ENCODE measurements at regions not wholly inside any gene's neighbourhood (a gene's known extent, or its start where the extent isn't known, plus 50 kb on each side); places are given as distances from the start of the nearest gene placed in this dataset.

DNA sequence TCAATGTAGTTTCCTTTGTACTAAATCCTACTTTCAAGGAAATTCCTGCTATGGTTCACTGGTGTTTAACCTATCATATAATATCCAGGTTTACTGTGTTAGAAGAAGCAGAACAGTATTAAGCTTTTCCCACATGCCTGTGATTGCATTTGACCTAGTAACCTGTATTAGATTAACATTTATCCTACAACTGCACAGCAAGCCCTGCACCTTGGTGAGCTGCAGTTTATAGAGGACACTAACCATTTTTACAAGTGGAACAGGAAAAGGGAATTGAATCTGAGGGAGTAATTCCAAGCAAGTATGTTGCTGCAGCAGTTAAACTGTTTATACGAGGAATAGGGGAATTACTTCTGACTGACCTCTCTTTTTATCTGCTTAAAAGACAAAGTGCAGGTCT lies 328.6 kb downstream of the ETAA1 start:
- FAIRE-seq (no peak), DNase-seq (ENCODE audit: low read depth, low spot score) (no peak)
- Histone ChIP-seq H3K79me2 (ENCODE audit: control insufficient read depth, insufficient read depth, low read length) (no peaks in the 10 kb centered on the region), H3K36me3 (ENCODE audit: control insufficient read depth in 2 of 2, extremely low read depth in 1 of 2, insufficient read depth in 2 of 2, low read length in 2 of 2) (no peaks in the 10 kb centered on the region), H3K9ac (replicated peaks; ENCODE audit: extremely low read depth, insufficient read depth, low read length) (no peak overlapping the region), H4K20me1 (replicated peaks; ENCODE audit: control insufficient read depth, extremely low read depth, insufficient read depth, low read length) (no peaks in the 10 kb centered on the region), H3K9me1 (replicated peaks; ENCODE audit: control insufficient read depth, extremely low read depth, insufficient read depth, low read length) (no peaks in the 10 kb centered on the region), H2AFZ (ENCODE audit: low read depth, low read length) (no peak overlapping the region), H3K27me3 (ENCODE audit: control insufficient read depth in 2 of 2, insufficient read depth in 2 of 2, low read length in 2 of 2) (no peaks in the 10 kb centered on the region), H3K4me3 (replicated peaks in 1 of 3; ENCODE audit: insufficient read depth in 1 of 3, low read depth in 1 of 3, low read length in 3 of 3) (no peak overlapping the region), H3K27ac (ENCODE audit: insufficient read depth, low read depth, low read length) (no peak overlapping the region), H3K4me1 (ENCODE audit: control insufficient read depth, extremely low read depth, insufficient read depth, low read length) (no peaks in the 10 kb centered on the region), H3K9me3 (replicated peaks; ENCODE audit: control insufficient read depth, insufficient read depth, low read length) (no peaks in the 10 kb centered on the region), H3K4me2 (ENCODE audit: insufficient read depth, low read length) (no peak overlapping the region)
- dilution Hi-C loops (cut with MboI; ENCODE audit: extremely low pct_ligation_motif_present, low sequenced_read_pairs) (no loop called here), intact Hi-C loops (cut with micrococcal nuclease) (no loop called here)
- TF ChIP-seq, protein P1, sequence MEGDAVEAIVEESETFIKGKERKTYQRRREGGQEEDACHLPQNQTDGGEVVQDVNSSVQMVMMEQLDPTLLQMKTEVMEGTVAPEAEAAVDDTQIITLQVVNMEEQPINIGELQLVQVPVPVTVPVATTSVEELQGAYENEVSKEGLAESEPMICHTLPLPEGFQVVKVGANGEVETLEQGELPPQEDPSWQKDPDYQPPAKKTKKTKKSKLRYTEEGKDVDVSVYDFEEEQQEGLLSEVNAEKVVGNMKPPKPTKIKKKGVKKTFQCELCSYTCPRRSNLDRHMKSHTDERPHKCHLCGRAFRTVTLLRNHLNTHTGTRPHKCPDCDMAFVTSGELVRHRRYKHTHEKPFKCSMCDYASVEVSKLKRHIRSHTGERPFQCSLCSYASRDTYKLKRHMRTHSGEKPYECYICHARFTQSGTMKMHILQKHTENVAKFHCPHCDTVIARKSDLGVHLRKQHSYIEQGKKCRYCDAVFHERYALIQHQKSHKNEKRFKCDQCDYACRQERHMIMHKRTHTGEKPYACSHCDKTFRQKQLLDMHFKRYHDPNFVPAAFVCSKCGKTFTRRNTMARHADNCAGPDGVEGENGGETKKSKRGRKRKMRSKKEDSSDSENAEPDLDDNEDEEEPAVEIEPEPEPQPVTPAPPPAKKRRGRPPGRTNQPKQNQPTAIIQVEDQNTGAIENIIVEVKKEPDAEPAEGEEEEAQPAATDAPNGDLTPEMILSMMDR (IDR thresholded peaks at IDR 0.05; ENCODE audit: extremely low read depth in 1 of 2, insufficient read depth in 1 of 2, low read depth in 1 of 2, low read length in 2 of 2) = no peak
- TF ChIP-seq POLR2AphosphoS5 (IDR thresholded peaks at IDR 0.05; ENCODE audit: insufficient read depth, low read depth, low read length) (no peak), FOS (IDR thresholded peaks at IDR 0.05; ENCODE audit: borderline replicate concordance, insufficient read depth, low read length) (no peak)
- ChIA-PET CTCF (no interaction called here), POLR2A (no interaction called here)
- BruUV-seq (replicated peaks) = no TSS peak

DNA sequence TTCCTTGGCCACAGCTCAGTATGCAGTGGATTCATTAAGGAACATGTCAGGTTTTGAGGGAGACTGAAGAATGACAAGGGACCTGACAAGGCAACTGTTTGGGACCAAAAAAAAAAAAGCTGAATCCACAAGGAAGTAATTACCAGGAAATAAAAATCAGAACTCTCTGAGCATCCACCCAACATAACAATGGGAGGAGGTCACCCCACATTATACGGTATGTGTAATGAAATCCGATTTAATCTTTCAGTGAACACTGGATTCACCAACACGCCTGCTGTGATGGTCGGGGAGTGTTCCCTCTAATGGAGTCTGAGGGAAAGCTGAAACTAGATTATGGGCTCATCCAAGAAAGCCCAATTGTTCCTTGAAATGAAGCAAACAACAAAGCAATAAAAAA lies 329.3 kb downstream of the ETAA1 start:
- Histone ChIP-seq H3K4me3 (replicated peaks in 1 of 3; ENCODE audit: insufficient read depth in 1 of 3, low read depth in 1 of 3, low read length in 3 of 3) (no peak overlapping the region), H2AFZ (ENCODE audit: low read depth, low read length) (no peak overlapping the region), H4K20me1 (replicated peaks; ENCODE audit: control insufficient read depth, extremely low read depth, insufficient read depth, low read length) (no peaks in the 10 kb centered on the region), H3K36me3 (ENCODE audit: control insufficient read depth in 2 of 2, extremely low read depth in 1 of 2, insufficient read depth in 2 of 2, low read length in 2 of 2) (no peaks in the 10 kb centered on the region), H3K9me1 (replicated peaks; ENCODE audit: control insufficient read depth, extremely low read depth, insufficient read depth, low read length) (no peaks in the 10 kb centered on the region), H3K9me3 (replicated peaks; ENCODE audit: control insufficient read depth, insufficient read depth, low read length) (no peaks in the 10 kb centered on the region), H3K4me1 (ENCODE audit: control insufficient read depth, extremely low read depth, insufficient read depth, low read length) (no peaks in the 10 kb centered on the region), H3K9ac (replicated peaks; ENCODE audit: extremely low read depth, insufficient read depth, low read length) (no peak overlapping the region), H3K27ac (ENCODE audit: insufficient read depth, low read depth, low read length) (no peak overlapping the region), H3K27me3 (ENCODE audit: control insufficient read depth in 2 of 2, insufficient read depth in 2 of 2, low read length in 2 of 2) (no peaks in the 10 kb centered on the region), H3K79me2 (ENCODE audit: control insufficient read depth, insufficient read depth, low read length) (no peaks in the 10 kb centered on the region), H3K4me2 (ENCODE audit: insufficient read depth, low read length) (no peak overlapping the region)
- TF ChIP-seq JUN (IDR thresholded peaks at IDR 0.05; ENCODE audit: borderline replicate concordance, insufficient read depth, insufficient read length, low read depth) = no peak
- TF ChIP-seq MYC (IDR thresholded peaks at IDR 0.05; ENCODE audit: low read depth, low read length) = no peak
- TF ChIP-seq FOS (IDR thresholded peaks at IDR 0.05; ENCODE audit: borderline replicate concordance, insufficient read depth, low read length) = no peak
- TF ChIP-seq, protein P1 (IDR thresholded peaks at IDR 0.05; ENCODE audit: extremely low read depth in 1 of 2, insufficient read depth in 1 of 2, low read depth in 1 of 2, low read length in 2 of 2) = no peak
- TF ChIP-seq POLR2AphosphoS5 (IDR thresholded peaks at IDR 0.05; ENCODE audit: insufficient read depth, low read depth, low read length) = no peak
- no peak for TF ChIP-seq EZH2 (IDR thresholded peaks at IDR 0.05; ENCODE audit: borderline replicate concordance, low read depth, low read length, severe bottlenecking)
- TF ChIP-seq, protein P2, sequence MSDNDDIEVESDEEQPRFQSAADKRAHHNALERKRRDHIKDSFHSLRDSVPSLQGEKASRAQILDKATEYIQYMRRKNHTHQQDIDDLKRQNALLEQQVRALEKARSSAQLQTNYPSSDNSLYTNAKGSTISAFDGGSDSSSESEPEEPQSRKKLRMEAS (IDR thresholded peaks at IDR 0.05; ENCODE audit: insufficient read depth, insufficient read length) = no peak
- TF ChIP-seq POLR2A (IDR thresholded peaks at IDR 0.05; ENCODE audit: low read depth, low read length) = no peak
- no peak for TF ChIP-seq GATA2 (IDR thresholded peaks at IDR 0.05; ENCODE audit: insufficient read depth, insufficient read length, low read depth, low read length)
- POLR2A ChIA-PET = no interaction called here
- no TSS peak for BruUV-seq (replicated peaks)
- no peak for FAIRE-seq
- intact Hi-C loops (cut with micrococcal nuclease) = no loop called here
- no peak for DNase-seq (ENCODE audit: low read depth, low spot score)
- dilution Hi-C loops (cut with MboI; ENCODE audit: extremely low pct_ligation_motif_present, low sequenced_read_pairs) = no loop called here
- CTCF ChIA-PET = interaction anchor here (1.2 kb wide), 2 partner anchors 11 to 305 kb away, joined by 3 read pairs; no protein-coding TSS in a partner anchor
